ENCODE measurements at regions not wholly inside any gene's neighbourhood (a gene's known extent, or its start where the extent isn't known, plus 50 kb on each side); places are given as distances from the start of the nearest gene placed in this dataset.

DNA sequence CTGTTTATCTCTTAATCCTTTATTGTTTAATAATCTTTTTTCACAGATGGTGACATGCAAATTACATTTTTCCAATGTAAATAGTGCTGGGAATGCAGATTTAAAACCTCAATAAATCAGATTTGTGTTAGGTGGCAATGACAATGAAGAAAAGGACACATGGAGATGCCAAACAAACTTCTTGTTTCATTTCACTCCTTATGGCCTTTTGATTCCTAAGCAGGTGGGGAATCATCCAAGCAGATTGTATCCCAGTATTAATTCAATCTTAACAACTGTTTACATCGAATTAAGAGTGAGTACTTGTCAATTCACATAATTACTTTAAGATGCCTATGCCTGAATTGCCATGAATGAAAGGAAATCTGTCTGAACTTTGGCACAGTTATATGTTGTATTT lies 98.9 kb upstream of the RGS18 start:
- TF ChIP-seq CTCF (IDR thresholded peaks at IDR 0.05; ENCODE audit: low read depth, low read length, poor library complexity, severe bottlenecking) (no peak), EZH2phosphoT487 (IDR thresholded peaks at IDR 0.05; ENCODE audit: borderline replicate concordance, low read length) (no peak)
- H3K9me2 ChIP-seq (replicated peaks; ENCODE audit: control insufficient read depth, low read length), result no peaks in the 10 kb centered on the region
- H3K4me2 ChIP-seq (ENCODE audit: low read length), result no peak overlapping the region
- H3K27me3 ChIP-seq (ENCODE audit: control insufficient read depth, low read length), result no peaks in the 10 kb centered on the region
- H3K9me3 ChIP-seq (ENCODE audit: control insufficient read depth, insufficient read depth, low read length), result no peaks in the 10 kb centered on the region
- H3K4me1 ChIP-seq (ENCODE audit: control insufficient read depth, low read length), result no peaks in the 10 kb centered on the region
- H3K79me2 ChIP-seq (ENCODE audit: control insufficient read depth, low read length), result no peaks in the 10 kb centered on the region
- no peak overlapping the region for H3K27ac ChIP-seq (ENCODE audit: low read depth, low read length)
- no peaks in the 10 kb centered on the region for H3F3A ChIP-seq (ENCODE audit: control insufficient read depth, insufficient read depth)
- no peaks in the 10 kb centered on the region for H4K20me1 ChIP-seq (ENCODE audit: control insufficient read depth, insufficient read depth, low read depth, low read length)
- H3K4me3 ChIP-seq (ENCODE audit: low read length), result no peak overlapping the region
- no peaks in the 10 kb centered on the region for H3K36me3 ChIP-seq (ENCODE audit: control insufficient read depth, low read length)

- no peak overlapping the region for H3K4me2 ChIP-seq (ENCODE audit: low read length)
- H3K79me2 ChIP-seq (ENCODE audit: control insufficient read depth, low read length), result no peaks in the 10 kb centered on the region
- no peaks in the 10 kb centered on the region for H4K20me1 ChIP-seq (ENCODE audit: control insufficient read depth, insufficient read depth, low read depth, low read length)
- TF ChIP-seq EZH2phosphoT487 (IDR thresholded peaks at IDR 0.05; ENCODE audit: borderline replicate concordance, low read length) (no peak), CTCF (IDR thresholded peaks at IDR 0.05; ENCODE audit: low read depth, low read length, poor library complexity, severe bottlenecking) (no peak)
- no peaks in the 10 kb centered on the region for H3K36me3 ChIP-seq (ENCODE audit: control insufficient read depth, low read length)
- no peak overlapping the region for H3K27ac ChIP-seq (ENCODE audit: low read depth, low read length)
- H3K27me3 ChIP-seq (ENCODE audit: control insufficient read depth, low read length), result no peaks in the 10 kb centered on the region
- no peaks in the 10 kb centered on the region for H3K9me2 ChIP-seq (replicated peaks; ENCODE audit: control insufficient read depth, low read length)
- no peaks in the 10 kb centered on the region for H3F3A ChIP-seq (ENCODE audit: control insufficient read depth, insufficient read depth)
- no peaks in the 10 kb centered on the region for H3K4me1 ChIP-seq (ENCODE audit: control insufficient read depth, low read length)
- H3K9me3 ChIP-seq (ENCODE audit: control insufficient read depth, insufficient read depth, low read length), result no peaks in the 10 kb centered on the region
- H3K4me3 ChIP-seq (ENCODE audit: low read length), result no peak overlapping the region
Observed at GRCh38 chr1:192061556-192061955, 96.7 kb upstream of the RGS18 start.

GRCh38 chr1:192065087-192065486 lies 93.2 kb upstream of the RGS18 start:
- Histone ChIP-seq H3K4me1 (ENCODE audit: control insufficient read depth, low read length) (no peaks in the 10 kb centered on the region), H3K9me3 (ENCODE audit: control insufficient read depth, insufficient read depth, low read length) (no peaks in the 10 kb centered on the region), H3K4me2 (ENCODE audit: low read length) (no peak overlapping the region), H3K27me3 (ENCODE audit: control insufficient read depth, low read length) (no peaks in the 10 kb centered on the region), H3K36me3 (ENCODE audit: control insufficient read depth, low read length) (no peaks in the 10 kb centered on the region), H3K79me2 (ENCODE audit: control insufficient read depth, low read length) (no peaks in the 10 kb centered on the region), H3K4me3 (ENCODE audit: low read length) (no peak overlapping the region), H3K27ac (ENCODE audit: low read depth, low read length) (no peak overlapping the region), H3F3A (ENCODE audit: control insufficient read depth, insufficient read depth) (no peaks in the 10 kb centered on the region), H3K9me2 (replicated peaks; ENCODE audit: control insufficient read depth, low read length) (no peaks in the 10 kb centered on the region), H4K20me1 (ENCODE audit: control insufficient read depth, insufficient read depth, low read depth, low read length) (no peaks in the 10 kb centered on the region)
- no peak for TF ChIP-seq EZH2phosphoT487 (IDR thresholded peaks at IDR 0.05; ENCODE audit: borderline replicate concordance, low read length)
- TF ChIP-seq CTCF (IDR thresholded peaks at IDR 0.05; ENCODE audit: low read depth, low read length, poor library complexity, severe bottlenecking), result no peak

DNA sequence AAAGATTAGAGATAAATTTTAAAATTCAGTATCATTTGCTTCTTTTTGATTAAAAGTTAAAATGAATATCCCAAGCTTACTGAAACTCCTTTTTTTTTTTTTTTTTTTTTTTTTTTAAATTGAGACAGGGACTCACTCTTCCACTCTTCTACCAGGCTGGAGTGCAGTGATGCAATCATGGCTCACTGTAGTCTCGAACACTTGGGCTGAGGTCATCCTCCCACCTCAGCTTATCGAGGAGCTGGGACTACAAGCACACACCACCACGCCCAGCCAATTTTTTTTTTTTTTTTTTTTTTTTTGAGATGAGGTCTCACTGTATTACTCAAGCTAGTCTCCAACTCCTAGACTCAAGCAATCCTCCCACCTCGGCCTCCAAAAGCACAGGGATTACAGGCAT lies 92.1 kb upstream of the RGS18 start:
- H3F3A ChIP-seq (ENCODE audit: control insufficient read depth, insufficient read depth), result no peaks in the 10 kb centered on the region
- H3K9me2 ChIP-seq (replicated peaks; ENCODE audit: control insufficient read depth, low read length), result no peaks in the 10 kb centered on the region
- H3K27me3 ChIP-seq (ENCODE audit: control insufficient read depth, low read length), result no peaks in the 10 kb centered on the region
- no peaks in the 10 kb centered on the region for H3K79me2 ChIP-seq (ENCODE audit: control insufficient read depth, low read length)
- no peak overlapping the region for H3K4me2 ChIP-seq (ENCODE audit: low read length)
- no peaks in the 10 kb centered on the region for H3K9me3 ChIP-seq (ENCODE audit: control insufficient read depth, insufficient read depth, low read length)
- H3K4me3 ChIP-seq (ENCODE audit: low read length), result no peak overlapping the region
- no peak overlapping the region for H3K27ac ChIP-seq (ENCODE audit: low read depth, low read length)
- no peaks in the 10 kb centered on the region for H3K4me1 ChIP-seq (ENCODE audit: control insufficient read depth, low read length)
- H4K20me1 ChIP-seq (ENCODE audit: control insufficient read depth, insufficient read depth, low read depth, low read length), result no peaks in the 10 kb centered on the region
- H3K36me3 ChIP-seq (ENCODE audit: control insufficient read depth, low read length), result no peaks in the 10 kb centered on the region
- no peak for TF ChIP-seq EZH2phosphoT487 (IDR thresholded peaks at IDR 0.05; ENCODE audit: borderline replicate concordance, low read length)
- TF ChIP-seq CTCF (IDR thresholded peaks at IDR 0.05; ENCODE audit: low read depth, low read length, poor library complexity, severe bottlenecking), result no peak
